Fibroblast of lung (primary cell): ENCODE measurements at regions not wholly inside any gene's neighbourhood (a gene's known extent, or its start where the extent isn't known, plus 50 kb on each side); places are given as distances from the start of the nearest gene placed in this dataset.

Experiments
- DNase-seq, 2 donors: peaks; one replicate each; pipeline versions ENCODE4 v3.0.0 to v3.0.0-alpha.2; 2010; ENCODE audit warnings: low read depth in 2 of 2
- H2AFZ ChIP-seq: 2 replicates; pipeline ENCODE4 v1.5.1; 2012; ENCODE audit warnings: low read length, control low read depth, inconsistent platforms
- H3K27ac ChIP-seq: 2 replicates; pipeline ENCODE4 v1.5.1; 2011; ENCODE audit warnings: low read length, control low read depth; ENCODE audit not compliant: insufficient read depth
- H3K27me3 ChIP-seq: 2 replicates; pipeline ENCODE4 v1.5.1; 2011; ENCODE audit warnings: mild to moderate bottlenecking, low read length; ENCODE audit not compliant: control insufficient read depth, insufficient read depth
- H3K36me3 ChIP-seq: 2 replicates; pipeline ENCODE4 v1.5.1; 2011; ENCODE audit warnings: low read length; ENCODE audit not compliant: control insufficient read depth, insufficient read depth
- H3K4me1 ChIP-seq: 2 replicates; pipeline ENCODE4 v1.5.1; 2011; ENCODE audit warnings: low read length; ENCODE audit not compliant: control insufficient read depth, insufficient read depth; ENCODE audit errors: extremely low read depth
- H3K4me2 ChIP-seq: 2 replicates; pipeline ENCODE4 v1.5.1; 2011; ENCODE audit warnings: low read length, control low read depth; ENCODE audit not compliant: insufficient read depth; ENCODE audit errors: extremely low read depth
- H3K4me3 ChIP-seq, 4 experiments: fragments of 200-600 bp in 1 of 4; sonication (generic) in 1 of 4; replicated peaks in 1 of 4; 2 replicates each; pipeline ENCODE4 v1.5.1; 2011 to 2016; ENCODE audit warnings: low read length in 4 of 4, low read depth in 3 of 4, mild to moderate bottlenecking in 3 of 4, control low read depth in 2 of 4, inconsistent platforms in 1 of 4, mixed read lengths in 1 of 4; ENCODE audit not compliant: insufficient read depth in 1 of 4; ENCODE audit errors: control extremely low read depth in 1 of 4
- H3K79me2 ChIP-seq: 2 replicates; pipeline ENCODE4 v1.5.1; 2012; ENCODE audit warnings: mild to moderate bottlenecking, low read length, inconsistent platforms; ENCODE audit not compliant: control insufficient read depth, insufficient read depth
- H3K9ac ChIP-seq: 2 replicates; pipeline ENCODE4 v1.5.1; 2011; ENCODE audit warnings: mild to moderate bottlenecking, low read length, control low read depth; ENCODE audit not compliant: insufficient read depth
- H3K9me3 ChIP-seq: 2 replicates; pipeline ENCODE4 v1.5.1; 2012; ENCODE audit warnings: low read depth, low read length; ENCODE audit not compliant: control insufficient read depth, insufficient read depth
- H4K20me1 ChIP-seq: 2 replicates; pipeline ENCODE4 v1.5.1; 2011; ENCODE audit warnings: low read length; ENCODE audit not compliant: control insufficient read depth, insufficient read depth; ENCODE audit errors: extremely low read depth
- EZH2 ChIP-seq: IDR thresholded peaks from 2 replicates; pipeline ENCODE4 v1.5.1; 2012; ENCODE audit warnings: low read length, control low read depth, mild to moderate bottlenecking; ENCODE audit errors: missing control alignments
- TF ChIP-seq, protein P1 (sequence below), 2 donors: IDR thresholded peaks in 1 of 2; conservative IDR thresholded peaks in 1 of 2; 1 replicate in 1 of 2; 2 replicates in 1 of 2; pipeline ENCODE4 v1.5.1; 2011 to 2012; ENCODE audit warnings: low read length in 2 of 2, control low read depth in 1 of 2, inconsistent platforms in 1 of 2, low read depth in 1 of 2, mild to moderate bottlenecking in 1 of 2

DNA sequence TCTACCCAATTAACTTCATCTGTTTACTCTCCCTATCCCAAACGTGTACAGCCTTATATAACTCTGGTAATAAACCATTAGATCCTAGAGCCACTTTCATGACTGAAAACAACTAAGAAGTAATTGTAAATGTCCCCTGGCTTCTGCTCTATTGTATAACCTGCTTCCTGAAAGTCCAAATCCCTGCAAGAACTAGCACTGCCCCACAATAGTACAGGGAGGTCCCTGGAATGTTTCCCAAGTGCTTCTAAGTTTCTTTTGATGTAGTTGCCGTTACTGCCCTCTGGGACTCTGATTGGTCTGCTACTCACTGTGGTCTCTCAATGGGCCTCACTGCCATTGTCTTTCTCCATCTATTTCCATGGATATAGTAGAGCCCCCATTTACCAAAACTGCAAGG lies 764.0 kb upstream of the GHITM start:
- Histone ChIP-seq H3K4me3 (no peak overlapping the region), H4K20me1 (no peaks in the 10 kb centered on the region), H2AFZ (no peak overlapping the region), H3K4me2 (no peak overlapping the region), H3K27me3 (no peaks in the 10 kb centered on the region), H3K9me3 (no peaks in the 10 kb centered on the region), H3K9ac (no peak overlapping the region), H3K79me2 (no peaks in the 10 kb centered on the region), H3K4me1 (no peaks in the 10 kb centered on the region), H3K36me3 (no peaks in the 10 kb centered on the region), H3K27ac (no peak overlapping the region)
- DNase-seq: no peak
- TF ChIP-seq EZH2: no peak
- TF ChIP-seq, protein P1, sequence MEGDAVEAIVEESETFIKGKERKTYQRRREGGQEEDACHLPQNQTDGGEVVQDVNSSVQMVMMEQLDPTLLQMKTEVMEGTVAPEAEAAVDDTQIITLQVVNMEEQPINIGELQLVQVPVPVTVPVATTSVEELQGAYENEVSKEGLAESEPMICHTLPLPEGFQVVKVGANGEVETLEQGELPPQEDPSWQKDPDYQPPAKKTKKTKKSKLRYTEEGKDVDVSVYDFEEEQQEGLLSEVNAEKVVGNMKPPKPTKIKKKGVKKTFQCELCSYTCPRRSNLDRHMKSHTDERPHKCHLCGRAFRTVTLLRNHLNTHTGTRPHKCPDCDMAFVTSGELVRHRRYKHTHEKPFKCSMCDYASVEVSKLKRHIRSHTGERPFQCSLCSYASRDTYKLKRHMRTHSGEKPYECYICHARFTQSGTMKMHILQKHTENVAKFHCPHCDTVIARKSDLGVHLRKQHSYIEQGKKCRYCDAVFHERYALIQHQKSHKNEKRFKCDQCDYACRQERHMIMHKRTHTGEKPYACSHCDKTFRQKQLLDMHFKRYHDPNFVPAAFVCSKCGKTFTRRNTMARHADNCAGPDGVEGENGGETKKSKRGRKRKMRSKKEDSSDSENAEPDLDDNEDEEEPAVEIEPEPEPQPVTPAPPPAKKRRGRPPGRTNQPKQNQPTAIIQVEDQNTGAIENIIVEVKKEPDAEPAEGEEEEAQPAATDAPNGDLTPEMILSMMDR (conservative IDR thresholded peaks at IDR 0.05 in 1 of 2, IDR thresholded peaks at IDR 0.05 in 1 of 2; ENCODE audit: low read depth in 1 of 2, low read length in 2 of 2): no peak

DNA sequence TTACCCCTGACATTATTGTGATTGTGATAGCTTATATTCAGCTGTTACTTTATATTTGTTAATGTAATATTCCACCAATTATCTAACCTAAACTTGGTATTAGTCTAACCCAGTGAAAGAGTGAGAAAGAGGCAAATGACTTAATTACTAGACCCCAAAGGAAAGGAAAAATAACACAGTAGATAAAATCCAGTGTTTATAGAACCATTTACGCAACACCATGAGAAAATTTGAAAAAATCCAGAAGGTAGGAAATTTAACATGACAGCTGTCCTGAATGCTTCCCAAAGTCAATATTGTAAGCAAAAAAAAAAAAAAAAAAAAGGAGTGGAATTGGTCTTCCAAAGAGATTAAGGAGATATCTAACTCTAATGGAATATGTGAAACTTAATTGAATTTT lies 741.5 kb upstream of the GHITM start:
- no peak overlapping the region for H3K4me2 ChIP-seq
- H3K36me3 ChIP-seq: no peaks in the 10 kb centered on the region
- H3K4me3 ChIP-seq: no peak overlapping the region
- H3K9ac ChIP-seq: no peak overlapping the region
- H3K27ac ChIP-seq: no peak overlapping the region
- H3K79me2 ChIP-seq: no peaks in the 10 kb centered on the region
- no peaks in the 10 kb centered on the region for H3K9me3 ChIP-seq
- H2AFZ ChIP-seq: no peak overlapping the region
- no peaks in the 10 kb centered on the region for H3K4me1 ChIP-seq
- no peaks in the 10 kb centered on the region for H3K27me3 ChIP-seq
- TF ChIP-seq, protein P1 (conservative IDR thresholded peaks at IDR 0.05 in 1 of 2, IDR thresholded peaks at IDR 0.05 in 1 of 2; ENCODE audit: low read depth in 1 of 2, low read length in 2 of 2): no peak
- no peak for TF ChIP-seq EZH2
- DNase-seq: no peak
- no peaks in the 10 kb centered on the region for H4K20me1 ChIP-seq

DNA sequence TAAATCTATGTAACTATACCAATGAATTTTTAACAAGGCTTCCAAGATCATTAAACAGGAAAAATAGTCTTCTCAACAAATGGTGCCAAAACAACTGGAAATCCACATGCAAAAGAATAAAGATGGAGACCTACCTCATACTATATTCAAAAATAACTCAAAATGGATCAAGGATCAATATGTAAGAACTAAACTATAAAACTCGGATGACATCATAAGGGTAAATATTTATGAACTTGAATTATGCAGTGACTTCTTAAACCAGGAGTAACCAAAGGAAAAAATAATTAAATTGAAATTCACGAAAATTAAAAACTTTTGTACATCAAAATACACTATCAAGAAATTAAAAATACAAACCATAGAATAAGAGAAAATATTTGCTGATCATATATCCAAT lies 728.7 kb upstream of the GHITM start:
- Histone ChIP-seq H3K79me2 (no peaks in the 10 kb centered on the region), H3K4me1 (no peaks in the 10 kb centered on the region), H3K27me3 (no peaks in the 10 kb centered on the region), H3K4me3 (no peak overlapping the region), H3K9ac (no peak overlapping the region), H2AFZ (no peak overlapping the region), H4K20me1 (no peaks in the 10 kb centered on the region), H3K4me2 (no peak overlapping the region), H3K27ac (no peak overlapping the region), H3K36me3 (no peaks in the 10 kb centered on the region), H3K9me3 (no peaks in the 10 kb centered on the region)
- no peak for DNase-seq
- TF ChIP-seq, protein P1 (conservative IDR thresholded peaks at IDR 0.05 in 1 of 2, IDR thresholded peaks at IDR 0.05 in 1 of 2; ENCODE audit: low read depth in 1 of 2, low read length in 2 of 2): no peak
- no peak for TF ChIP-seq EZH2
